ENCODE measurements at regions not wholly inside any gene's neighbourhood (a gene's known extent, or its start where the extent isn't known, plus 50 kb on each side); places are given as distances from the start of the nearest gene placed in this dataset.

DNA sequence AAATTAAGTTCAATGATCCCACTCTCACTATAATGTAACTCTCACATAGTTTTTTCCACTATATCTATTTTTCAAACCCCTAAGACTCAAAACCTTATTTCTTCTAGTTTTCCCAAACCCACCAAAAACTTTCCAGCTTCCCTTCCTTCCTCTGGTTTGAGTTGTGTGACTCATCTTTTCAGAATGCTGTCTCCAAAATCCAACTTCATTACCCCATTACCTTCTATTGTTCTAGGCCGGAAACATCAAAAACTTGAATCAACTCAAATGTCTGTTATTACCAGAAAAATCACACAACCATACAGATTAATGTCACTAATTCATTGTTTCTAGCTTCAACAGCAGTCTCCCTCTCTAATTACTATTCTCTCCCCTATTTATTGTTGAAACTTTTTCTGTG is 1090.3 kb downstream of the HACE1 start:
- H3K36me3 ChIP-seq (ENCODE audit: control insufficient read depth, insufficient read depth, low read length) = no peaks in the 10 kb centered on the region
- no peak overlapping the region for H3K4me3 ChIP-seq (replicated peaks; ENCODE audit: low read depth, low read length)
- TF ChIP-seq CTCF (IDR thresholded peaks at IDR 0.05; ENCODE audit: insufficient read depth, low read length, poor library complexity, severe bottlenecking) = no peak
- no peaks in the 10 kb centered on the region for H3K27me3 ChIP-seq (replicated peaks; ENCODE audit: control insufficient read depth, insufficient read depth, low read length)
- no peak for DNase-seq (ENCODE audit: extremely low read depth, insufficient read length)

- TF ChIP-seq CTCF (IDR thresholded peaks at IDR 0.05; ENCODE audit: insufficient read depth, low read length, poor library complexity, severe bottlenecking) = no peak
- Histone ChIP-seq H3K27me3 (replicated peaks; ENCODE audit: control insufficient read depth, insufficient read depth, low read length) (no peaks in the 10 kb centered on the region), H3K36me3 (ENCODE audit: control insufficient read depth, insufficient read depth, low read length) (no peaks in the 10 kb centered on the region), H3K4me3 (replicated peaks; ENCODE audit: low read depth, low read length) (no peak overlapping the region)
- no peak for DNase-seq (ENCODE audit: extremely low read depth, insufficient read length)
Measured at GRCh38 chr6:103750603-103751002, 1109.1 kb downstream of the HACE1 start.

GRCh38 chr6:103734016-103734415 is 1125.7 kb downstream of the HACE1 start:
- Histone ChIP-seq H3K36me3 (ENCODE audit: control insufficient read depth, insufficient read depth, low read length) (no peaks in the 10 kb centered on the region), H3K27me3 (replicated peaks; ENCODE audit: control insufficient read depth, insufficient read depth, low read length) (no peaks in the 10 kb centered on the region), H3K4me3 (replicated peaks; ENCODE audit: low read depth, low read length) (no peak overlapping the region)
- no peak for DNase-seq (ENCODE audit: extremely low read depth, insufficient read length)
- no peak for TF ChIP-seq CTCF (IDR thresholded peaks at IDR 0.05; ENCODE audit: insufficient read depth, low read length, poor library complexity, severe bottlenecking)

GRCh38 chr6:103729658-103730057 is 1130.1 kb downstream of the HACE1 start:
- TF ChIP-seq CTCF (IDR thresholded peaks at IDR 0.05; ENCODE audit: insufficient read depth, low read length, poor library complexity, severe bottlenecking) = no peak
- no peak overlapping the region for H3K4me3 ChIP-seq (replicated peaks; ENCODE audit: low read depth, low read length)
- no peaks in the 10 kb centered on the region for H3K36me3 ChIP-seq (ENCODE audit: control insufficient read depth, insufficient read depth, low read length)
- no peak for DNase-seq (ENCODE audit: extremely low read depth, insufficient read length)
- no peaks in the 10 kb centered on the region for H3K27me3 ChIP-seq (replicated peaks; ENCODE audit: control insufficient read depth, insufficient read depth, low read length)

GRCh38 chr6:103723438-103724322 is 1136.0 kb downstream of the HACE1 start:
- Histone ChIP-seq H3K36me3 (ENCODE audit: control insufficient read depth, insufficient read depth, low read length) (no peaks in the 10 kb centered on the region), H3K4me3 (replicated peaks; ENCODE audit: low read depth, low read length) (no peak overlapping the region), H3K27me3 (replicated peaks; ENCODE audit: control insufficient read depth, insufficient read depth, low read length) (no peaks in the 10 kb centered on the region)
- no peak for DNase-seq (ENCODE audit: extremely low read depth, insufficient read length)
- no peak for TF ChIP-seq CTCF (IDR thresholded peaks at IDR 0.05; ENCODE audit: insufficient read depth, low read length, poor library complexity, severe bottlenecking)
